H1 (cell line): ENCODE measurements at regions not wholly inside any gene's neighbourhood (a gene's known extent, or its start where the extent isn't known, plus 50 kb on each side); places are given as distances from the start of the nearest gene placed in this dataset.

Source experiments
- CTCF ChIA-PET: fragments of 300-600 bp; sonication (Branson Sonifier 250); formaldehyde crosslinking; loops from one replicate; lab custom pipeline; 2021; ENCODE audit not compliant: partially characterized antibody; lab: Charles Lee
- POLR2A ChIA-PET: fragments of 300-600 bp; sonication (Branson Sonifier 250); formaldehyde crosslinking; loops from one replicate; lab custom pipeline; 2021; ENCODE audit warnings: inconsistent platforms; ENCODE audit not compliant: partially characterized antibody; lab: Charles Lee
- DNase-seq, 2 experiments: peaks; one replicate each; pipeline versions ENCODE4 v3.0.0 to v3.0.0-alpha.2; 2010 to 2022; ENCODE audit warnings: low spot score in 2 of 2, low read depth in 1 of 2, mixed read lengths in 1 of 2
- FAIRE-seq: peaks from 2 replicates; lab custom pipeline; 2011; peaks lifted over from hg19 to GRCh38; lab: Jason Lieb, UNC
- H2AFZ ChIP-seq: 2 replicates; pipeline ENCODE4 v1.8.1; 2012; ENCODE audit warnings: low read length, inconsistent platforms
- H2AK5ac ChIP-seq: 2 replicates; pipeline ENCODE4 v1.6.1; 2013; ENCODE audit warnings: low read depth, low read length
- H2BK120ac ChIP-seq: replicated peaks from 2 replicates; pipeline ENCODE3; 2013; ENCODE audit warnings: low read depth, low read length, inconsistent platforms
- H2BK12ac ChIP-seq: 2 replicates; pipeline ENCODE4 v1.6.1; 2013; ENCODE audit warnings: low read depth, low read length
- H2BK15ac ChIP-seq: 2 replicates; pipeline ENCODE4 v1.6.1; 2013; ENCODE audit warnings: low read length
- H2BK20ac ChIP-seq: 2 replicates; pipeline ENCODE4 v1.6.1; 2013; ENCODE audit warnings: low read length
- H2BK5ac ChIP-seq: 2 replicates; pipeline ENCODE4 v1.6.1; 2013; ENCODE audit warnings: low read depth, low read length
- H3K14ac ChIP-seq: 2 replicates; pipeline ENCODE4 v1.6.1; 2013; ENCODE audit warnings: inconsistent platforms; ENCODE audit not compliant: insufficient read length
- H3K18ac ChIP-seq: 2 replicates; pipeline ENCODE4 v1.6.1; 2013; ENCODE audit warnings: low read length; ENCODE audit errors: extremely low read depth
- H3K23ac ChIP-seq: 2 replicates; pipeline ENCODE4 v1.6.1; 2013; ENCODE audit warnings: inconsistent platforms; ENCODE audit not compliant: insufficient read length
- H3K23me2 ChIP-seq: 2 replicates; pipeline ENCODE4 v1.6.1; 2013; ENCODE audit warnings: low read depth, low read length
- H3K27ac ChIP-seq: 2 replicates; pipeline ENCODE4 v1.6.1; 2011; ENCODE audit warnings: low read depth, low read length, inconsistent platforms
- H3K27me3 ChIP-seq, 4 experiments: replicated peaks in 1 of 4; 1 replicate in 1 of 4; 2 replicates in 3 of 4; pipeline versions ENCODE4 v1.6.1 to v1.8.1; 2011 to 2013; ENCODE audit warnings: low read length in 3 of 4, mild to moderate bottlenecking in 3 of 4, inconsistent platforms in 2 of 4, mixed read lengths in 2 of 4, moderate library complexity in 1 of 4; ENCODE audit not compliant: control insufficient read depth in 3 of 4, insufficient read depth in 3 of 4; ENCODE audit errors: extremely low read depth in 1 of 4
- H3K36me3 ChIP-seq, 4 experiments: 2 replicates each; pipeline versions ENCODE4 v1.6.1 to v1.8.1; 2011 to 2013; ENCODE audit warnings: mild to moderate bottlenecking in 4 of 4, low read length in 3 of 4, moderate library complexity in 2 of 4, control low read depth in 1 of 4, inconsistent platforms in 1 of 4; ENCODE audit not compliant: insufficient read depth in 4 of 4, control insufficient read depth in 2 of 4
- H3K4ac ChIP-seq: replicated peaks from 2 replicates; pipeline ENCODE3; 2013; ENCODE audit warnings: low read length, low read depth, mixed read lengths, inconsistent platforms; ENCODE audit not compliant: insufficient read length
- H3K4me1 ChIP-seq, 4 experiments: replicated peaks in 1 of 4; 1 replicate in 1 of 4; 2 replicates in 3 of 4; pipeline versions ENCODE4 v1.6.1 to v1.8.1; 2011 to 2013; ENCODE audit warnings: low read length in 3 of 4, inconsistent platforms in 2 of 4, mixed read lengths in 1 of 4; ENCODE audit not compliant: insufficient read depth in 4 of 4, control insufficient read depth in 3 of 4
- H3K4me2 ChIP-seq, 2 experiments: 2 replicates each; pipeline versions ENCODE4 v1.6.1 to v1.8.1; 2011 to 2013; ENCODE audit warnings: low read depth in 2 of 2, low read length in 2 of 2, control low read depth in 1 of 2, inconsistent platforms in 1 of 2, mild to moderate bottlenecking in 1 of 2; ENCODE audit not compliant: insufficient read depth in 1 of 2
- H3K4me3 ChIP-seq, 4 experiments: fragments of 200-600, 300-600 bp in 1 of 4; sonication (generic), shearing (Covaris generic), sonication (Bioruptor Twin) in 1 of 4; 2 replicates each; pipeline versions ENCODE4 v1.5.1 to v1.8.1; 2011 to 2016; ENCODE audit warnings: low read length in 4 of 4, low read depth in 3 of 4, control low read depth in 2 of 4, inconsistent platforms in 2 of 4, mild to moderate bottlenecking in 2 of 4, mixed read lengths in 1 of 4, moderate library complexity in 1 of 4; ENCODE audit not compliant: insufficient read depth in 2 of 4; ENCODE audit errors: extremely low read depth in 1 of 4
- H3K56ac ChIP-seq: replicated peaks from 2 replicates; pipeline ENCODE3; 2013; ENCODE audit warnings: low read depth, mild to moderate bottlenecking, mixed read lengths, low read length, inconsistent platforms; ENCODE audit not compliant: insufficient read length
- H3K79me1 ChIP-seq: 2 replicates; pipeline ENCODE4 v1.6.1; 2013; ENCODE audit warnings: low read depth, low read length, control low read depth
- H3K79me2 ChIP-seq, 2 experiments: 2 replicates each; pipeline versions ENCODE4 v1.6.1 to v1.8.1; 2012 to 2013; ENCODE audit warnings: low read length in 2 of 2, mild to moderate bottlenecking in 2 of 2, inconsistent platforms in 1 of 2; ENCODE audit not compliant: insufficient read depth in 2 of 2, control insufficient read depth in 1 of 2
- H3K9ac ChIP-seq, 4 experiments: replicated peaks in 1 of 4; 1 replicate in 1 of 4; 2 replicates in 3 of 4; pipeline versions ENCODE4 v1.6.1 to v1.8.1; 2011 to 2013; ENCODE audit warnings: low read depth in 3 of 4, low read length in 3 of 4, control low read depth in 2 of 4, mild to moderate bottlenecking in 2 of 4, moderate library complexity in 2 of 4, inconsistent platforms in 1 of 4; ENCODE audit errors: extremely low read depth in 1 of 4
- H3K9me3 ChIP-seq, 2 experiments: 2 replicates each; pipeline versions ENCODE4 v1.6.1 to v1.8.1; 2012 to 2013; ENCODE audit warnings: mild to moderate bottlenecking in 2 of 2, moderate library complexity in 2 of 2, control low read depth in 1 of 2, inconsistent platforms in 1 of 2, low read depth in 1 of 2, low read length in 1 of 2, mixed read lengths in 1 of 2; ENCODE audit not compliant: insufficient read depth in 2 of 2
- H4K20me1 ChIP-seq, 2 experiments: replicated peaks in 1 of 2; 2 replicates each; pipeline versions ENCODE3 to v1.8.1; 2011 to 2013; ENCODE audit warnings: inconsistent platforms in 2 of 2, low read length in 2 of 2, mild to moderate bottlenecking in 1 of 2; ENCODE audit not compliant: insufficient read depth in 2 of 2, control insufficient read depth in 1 of 2
- H4K5ac ChIP-seq: 2 replicates; pipeline ENCODE4 v1.6.1; 2013; ENCODE audit warnings: low read length, low read depth, mixed read lengths, inconsistent platforms; ENCODE audit not compliant: insufficient read length
- H4K8ac ChIP-seq: 2 replicates; pipeline ENCODE4 v1.8.0; 2013; ENCODE audit warnings: mild to moderate bottlenecking, moderate library complexity, low read length, inconsistent platforms; ENCODE audit not compliant: insufficient read depth; ENCODE audit errors: extremely low read depth
- H4K91ac ChIP-seq: replicated peaks from 2 replicates; pipeline ENCODE3; 2013; ENCODE audit warnings: low read length, mixed read lengths, inconsistent platforms; ENCODE audit not compliant: insufficient read length
- WGBS, 2 experiments: shearing (Covaris generic) in 1 of 2; methylation state at CpG; one replicate each; pipeline versions ENCODE4 v1.1.6 to v1.1.7; 2013 to 2015; ENCODE audit warnings: low lambda C conversion rate in 2 of 2, mixed read lengths in 2 of 2, inconsistent platforms in 1 of 2, low coverage in 1 of 2, missing lambda C conversion rate in 1 of 2; ENCODE audit not compliant: insufficient replicate concordance in 2 of 2, insufficient coverage in 1 of 2, insufficient read length in 1 of 2; ENCODE audit errors: extremely low coverage in 1 of 2, missing lambda C conversion rate in 1 of 2; 5-methylcytosine and 5-hydroxymethylcytosine counted together

DNA sequence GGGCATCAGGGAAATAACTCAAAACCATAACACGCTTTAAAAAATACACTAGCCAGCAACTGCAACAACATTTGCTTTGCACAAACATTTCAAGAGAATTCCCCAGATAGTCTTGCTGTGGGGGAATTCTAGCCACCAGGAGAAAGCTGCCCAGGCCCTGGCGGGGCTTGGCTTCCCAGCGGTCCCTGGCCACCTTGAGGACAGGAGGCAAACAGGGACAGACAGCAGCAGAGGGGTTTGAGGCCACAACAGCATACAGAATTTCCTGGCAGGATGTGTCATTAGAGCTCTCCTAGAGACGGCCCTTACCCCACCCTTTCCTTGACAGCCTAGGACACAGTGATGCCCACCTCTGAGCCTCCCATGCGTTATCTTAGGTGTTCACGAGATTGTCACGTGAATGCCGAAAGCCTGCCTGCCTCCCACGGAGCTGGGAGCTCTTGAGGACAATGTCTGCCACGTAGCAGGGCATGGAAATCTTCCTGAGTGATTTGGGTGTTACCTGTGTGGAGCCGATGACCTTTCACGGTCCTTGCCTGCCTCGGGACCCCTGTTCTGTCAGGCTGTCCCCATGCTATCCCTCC lies 114.3 kb downstream of the RBFOX3 start:
- CTCF ChIA-PET = interaction anchor here (0.8 kb wide), 1 partner anchor 96 kb away, joined by 3 read pairs; no protein-coding TSS in a partner anchor
- H4K91ac ChIP-seq = no peak overlapping the region
- no peak overlapping the region for H3K27ac ChIP-seq
- no peak overlapping the region for H2BK12ac ChIP-seq
- H3K23me2 ChIP-seq = peaks cover 13% of the 10 kb centered on the region; the same call in 1 of the 2 replicates
- no peak overlapping the region for H2AK5ac ChIP-seq
- H3K79me1 ChIP-seq = no peaks in the 10 kb centered on the region
- 0 out of 7 replicates have a peak, but pooled peaks cover 0 to 4% (median 0%) of the 10 kb centered on the region in 4 experiments for H3K4me1 ChIP-seq
- peaks cover 0 to 6% of the 10 kb centered on the region in 2 experiments for H4K20me1 ChIP-seq
- no peak overlapping the region for H3K4me2 ChIP-seq
- H2BK120ac ChIP-seq = no peak overlapping the region
- no peak overlapping the region for H2AFZ ChIP-seq
- 77% methylated on average over 13 of the region's 13 CpGs; no CpG with 5 or more reads in 1 of the 2 experiments for WGBS, 2 experiments
- DNase-seq (no peak), FAIRE-seq (no peak)
- no peak overlapping the region for H3K4me3 ChIP-seq
- no peak overlapping the region for H3K14ac ChIP-seq
- H3K23ac ChIP-seq = no peak overlapping the region
- no peaks in the 10 kb centered on the region for H3K9me3 ChIP-seq
- no peak overlapping the region for H4K5ac ChIP-seq
- H3K56ac ChIP-seq = no peak overlapping the region
- no peak overlapping the region for H3K18ac ChIP-seq
- H3K36me3 ChIP-seq = no peaks in the 10 kb centered on the region
- no peak overlapping the region for H3K4ac ChIP-seq
- no peak overlapping the region for H2BK20ac ChIP-seq
- H3K9ac ChIP-seq = no peak overlapping the region
- no peak overlapping the region for H4K8ac ChIP-seq
- no peak overlapping the region for H2BK5ac ChIP-seq
- no peaks in the 10 kb centered on the region for H3K27me3 ChIP-seq
- no peak overlapping the region for H2BK15ac ChIP-seq
- POLR2A ChIA-PET = no interaction called here
- H3K79me2 ChIP-seq = no peaks in the 10 kb centered on the region
